ENCODE measurements at regions not wholly inside any gene's neighbourhood (a gene's known extent, or its start where the extent isn't known, plus 50 kb on each side); places are given as distances from the start of the nearest gene placed in this dataset.

DNA sequence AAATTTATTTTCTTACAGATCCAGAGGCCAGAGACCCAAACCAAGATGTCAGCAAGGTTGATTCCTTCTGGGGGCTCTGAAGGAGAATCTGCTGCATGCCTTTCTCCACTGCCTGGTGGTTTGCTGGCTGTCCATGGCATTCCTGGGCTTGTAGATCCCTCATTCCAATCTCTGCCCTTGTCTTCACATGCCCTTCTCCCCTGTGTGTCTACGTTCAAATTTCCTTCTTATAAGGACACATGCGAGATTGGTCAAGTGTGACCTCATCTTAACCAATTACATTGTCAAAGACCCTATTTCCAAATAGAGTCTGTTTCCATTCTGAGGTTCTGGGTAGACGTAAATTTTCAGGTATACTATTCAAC is 84.5 kb upstream of the RAI14 start:
- no peak for TF ChIP-seq EZH2 (IDR thresholded peaks at IDR 0.05; ENCODE audit: borderline replicate concordance, low read length)
- TF ChIP-seq, protein P1, sequence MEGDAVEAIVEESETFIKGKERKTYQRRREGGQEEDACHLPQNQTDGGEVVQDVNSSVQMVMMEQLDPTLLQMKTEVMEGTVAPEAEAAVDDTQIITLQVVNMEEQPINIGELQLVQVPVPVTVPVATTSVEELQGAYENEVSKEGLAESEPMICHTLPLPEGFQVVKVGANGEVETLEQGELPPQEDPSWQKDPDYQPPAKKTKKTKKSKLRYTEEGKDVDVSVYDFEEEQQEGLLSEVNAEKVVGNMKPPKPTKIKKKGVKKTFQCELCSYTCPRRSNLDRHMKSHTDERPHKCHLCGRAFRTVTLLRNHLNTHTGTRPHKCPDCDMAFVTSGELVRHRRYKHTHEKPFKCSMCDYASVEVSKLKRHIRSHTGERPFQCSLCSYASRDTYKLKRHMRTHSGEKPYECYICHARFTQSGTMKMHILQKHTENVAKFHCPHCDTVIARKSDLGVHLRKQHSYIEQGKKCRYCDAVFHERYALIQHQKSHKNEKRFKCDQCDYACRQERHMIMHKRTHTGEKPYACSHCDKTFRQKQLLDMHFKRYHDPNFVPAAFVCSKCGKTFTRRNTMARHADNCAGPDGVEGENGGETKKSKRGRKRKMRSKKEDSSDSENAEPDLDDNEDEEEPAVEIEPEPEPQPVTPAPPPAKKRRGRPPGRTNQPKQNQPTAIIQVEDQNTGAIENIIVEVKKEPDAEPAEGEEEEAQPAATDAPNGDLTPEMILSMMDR (IDR thresholded peaks at IDR 0.05; ENCODE audit: low read length) = no peak

All from OCI-LY1 (cell line).